A172 (cell line): ENCODE measurements at regions not wholly inside any gene's neighbourhood (a gene's known extent, or its start where the extent isn't known, plus 50 kb on each side); places are given as distances from the start of the nearest gene placed in this dataset.
"Not testable (repeated sequence)": the region's sequence is repeated elsewhere in the genome, so short reads cannot be mapped to it uniquely, and the experiment has no call there.

Source experiments
- DNase-seq: peaks from one replicate; pipeline ENCODE4 v3.0.0-alpha.2; 2015; ENCODE audit warnings: low spot score

GRCh38 chr4:43607827-43608461 lies 715.4 kb downstream of the GRXCR1 start:
- no peak for DNase-seq

- DNase-seq = no peak
These were observed 726.7 kb downstream of the GRXCR1 start for GRCh38 chr4:43619219-43619618.

- DNase-seq = not testable (repeated sequence)
These were observed 745.4 kb downstream of the GRXCR1 start for GRCh38 chr4:43637893-43638292.

GRCh38 chr4:43651991-43652390 lies 759.5 kb downstream of the GRXCR1 start:
- DNase-seq = no peak

- not testable (repeated sequence) for DNase-seq
These were observed 767.0 kb downstream of the GRXCR1 start for GRCh38 chr4:43659547-43659946.

GRCh38 chr4:43672265-43672885 lies 776.2 kb downstream of the KCTD8 start:
- DNase-seq = not testable (repeated sequence)

GRCh38 chr4:43680421-43680820 lies 768.2 kb downstream of the KCTD8 start:
- DNase-seq = no peak

- peak; percentile 37 for DNase-seq
These were observed 766.1 kb downstream of the KCTD8 start for GRCh38 chr4:43682551-43682950.

- no peak for DNase-seq
These were observed 758.5 kb downstream of the KCTD8 start for GRCh38 chr4:43690116-43690515.

- no peak for DNase-seq
These were observed 754.7 kb downstream of the KCTD8 start for GRCh38 chr4:43693876-43694275.

- DNase-seq = no peak
These were observed 739.2 kb downstream of the KCTD8 start for GRCh38 chr4:43709443-43709842.

- no peak for DNase-seq
These were observed 731.8 kb downstream of the KCTD8 start for GRCh38 chr4:43716721-43717395.

- DNase-seq = no peak
These were observed 730.2 kb downstream of the KCTD8 start for GRCh38 chr4:43718369-43718768.

- DNase-seq = no peak
These were observed 715.7 kb downstream of the KCTD8 start for GRCh38 chr4:43732829-43733426.

- no peak for DNase-seq
These were observed 706.5 kb downstream of the KCTD8 start for GRCh38 chr4:43742083-43742482.

- no peak for DNase-seq
These were observed 694.0 kb downstream of the KCTD8 start for GRCh38 chr4:43754566-43754965.

- DNase-seq = peak; percentile 30
These were observed 691.5 kb downstream of the KCTD8 start for GRCh38 chr4:43757147-43757546.

- DNase-seq = no peak
These were observed 689.8 kb downstream of the KCTD8 start for GRCh38 chr4:43758836-43759235.

GRCh38 chr4:43763029-43763610 lies 685.5 kb downstream of the KCTD8 start:
- no peak for DNase-seq

GRCh38 chr4:43765514-43765913 lies 683.1 kb downstream of the KCTD8 start:
- no peak for DNase-seq

- DNase-seq = no peak
These were observed 682.0 kb downstream of the KCTD8 start for GRCh38 chr4:43766648-43767047.

- DNase-seq = no peak
These were observed 672.2 kb downstream of the KCTD8 start for GRCh38 chr4:43776371-43776770.
